Superior temporal gyrus (tissue), 1 donor: ENCODE measurements at regions not wholly inside any gene's neighbourhood (a gene's known extent, or its start where the extent isn't known, plus 50 kb on each side); places are given as distances from the start of the nearest gene placed in this dataset.
"Not testable (repeated sequence)": the region's sequence is repeated elsewhere in the genome, so short reads cannot be mapped to it uniquely, and the experiment has no call there.

Source experiments
- DNase-seq: peaks from one replicate; pipeline ENCODE4 v3.0.0-alpha.2; 2016; ENCODE audit errors: extremely low spot score

- no peak for DNase-seq
Observed at GRCh38 chr4:127463883-127464282, 168.9 kb upstream of the INTU start.

- no peak for DNase-seq
Observed at GRCh38 chr4:127469542-127469941, 163.2 kb upstream of the INTU start.

- DNase-seq: no peak
Observed at GRCh38 chr4:127469959-127470809, 162.6 kb upstream of the INTU start.

- DNase-seq: not testable (repeated sequence)
Observed at GRCh38 chr4:127478271-127478670, 154.5 kb upstream of the INTU start.

- peak; percentile 57 for DNase-seq
Observed at GRCh38 chr4:127479031-127479622, 153.6 kb upstream of the INTU start.

- DNase-seq: no peak
Observed at GRCh38 chr4:127482049-127482448, 150.7 kb upstream of the INTU start.

GRCh38 chr4:127484117-127484516 is 148.6 kb upstream of the INTU start:
- no peak for DNase-seq

GRCh38 chr4:127486248-127486647 is 146.5 kb upstream of the INTU start:
- DNase-seq: no peak

- DNase-seq: no peak
Observed at GRCh38 chr4:127491571-127491970, 141.2 kb upstream of the INTU start.

- DNase-seq: not testable (repeated sequence)
Observed at GRCh38 chr4:127496875-127497274, 135.9 kb upstream of the INTU start.

GRCh38 chr4:127498366-127498765 is 134.4 kb upstream of the INTU start:
- DNase-seq: no peak

- no peak for DNase-seq
Observed at GRCh38 chr4:127500242-127500641, 132.5 kb upstream of the INTU start.

- DNase-seq: no peak
Observed at GRCh38 chr4:127501103-127501502, 131.7 kb upstream of the INTU start.

- DNase-seq: no peak
Observed at GRCh38 chr4:127503111-127503510, 129.6 kb upstream of the INTU start.

GRCh38 chr4:127505203-127505602 is 127.6 kb upstream of the INTU start:
- no peak for DNase-seq

- DNase-seq: no peak
Observed at GRCh38 chr4:127506283-127506682, 126.5 kb upstream of the INTU start.

GRCh38 chr4:127509155-127509554 is 123.6 kb upstream of the INTU start:
- no peak for DNase-seq

GRCh38 chr4:127512672-127513071 is 120.1 kb upstream of the INTU start:
- DNase-seq: not testable (repeated sequence)

- not testable (repeated sequence) for DNase-seq
Observed at GRCh38 chr4:127515259-127515658, 117.5 kb upstream of the INTU start.

- no peak for DNase-seq
Observed at GRCh38 chr4:127518046-127518445, 114.7 kb upstream of the INTU start.

GRCh38 chr4:127521463-127521862 is 111.3 kb upstream of the INTU start:
- DNase-seq: no peak

- no peak for DNase-seq
Observed at GRCh38 chr4:127523369-127523768, 109.4 kb upstream of the INTU start.

- no peak for DNase-seq
Observed at GRCh38 chr4:127525608-127526007, 107.1 kb upstream of the INTU start.
